HCT116 (cell line): ENCODE measurements at regions not wholly inside any gene's neighbourhood (a gene's known extent, or its start where the extent isn't known, plus 50 kb on each side); places are given as distances from the start of the nearest gene placed in this dataset.

ENCODE experiments used
- ATAC-seq: fragments of 200-7000 bp; cut with Tn5 transposase; 2 replicates; pipeline ENCODE4 v1.9.1; 2020; ENCODE audit warnings: mild to moderate bottlenecking, moderate library complexity
- BruUV-seq: library from RNA; stranded (reverse); fragments of 400-500 nt; replicated peaks from 2 replicates; lab custom pipeline; 2021; lab: Mats Ljungman, UMichigan
- CTCF ChIA-PET: fragments of 300-600 bp; sonication (Branson Sonifier 250); formaldehyde crosslinking; loops from one replicate; lab custom pipeline; 2021; ENCODE audit warnings: antibody characterized with exemption; lab: Charles Lee
- POLR2A ChIA-PET: fragments of 300-600, 350-600 bp; sonication (Branson Sonifier 250); formaldehyde crosslinking; loops from one replicate; lab custom pipeline; 2021; ENCODE audit warnings: antibody characterized with exemption; lab: Charles Lee
- RAD21 ChIA-PET, 2 experiments: fragments of 300-600 bp; sonication (Branson Sonifier 250); formaldehyde crosslinking; loops; one replicate each; lab custom pipeline; 2023; ENCODE audit warnings: low total read pairs in 2 of 2; ENCODE audit not compliant: uncharacterized antibody in 2 of 2, unreplicated experiment in 2 of 2, low non-redundant PET in 1 of 2; lab: Charles Lee
- DNase-seq: peaks from one replicate; pipeline ENCODE4 v3.0.0-alpha.2; 2010; ENCODE audit warnings: low read depth, low spot score
- H2AFZ ChIP-seq: fragments of 200-600 bp; shearing (Covaris generic), sonication (generic); 2 replicates; pipeline ENCODE4 v1.6.1; 2017; ENCODE audit warnings: low read depth, mixed run types, mixed read lengths, antibody characterized with exemption, low read length; ENCODE audit not compliant: poor library complexity, severe bottlenecking
- H3K27ac ChIP-seq: 2 replicates; pipeline ENCODE4 v1.5.1; 2012; ENCODE audit warnings: low read depth, low read length
- H3K27me3 ChIP-seq: fragments of 200-600 bp; sonication (generic); 2 replicates; pipeline ENCODE4 v1.6.1; 2016; ENCODE audit warnings: mixed run types, low read length, mixed read lengths; ENCODE audit not compliant: insufficient read depth
- H3K36me3 ChIP-seq, 2 experiments: fragments of 200-500 bp in 1 of 2; fragments of 200-600 bp in 1 of 2; sonication (Bioruptor generic) in 1 of 2; sonication (generic) in 1 of 2; 2 replicates each; pipeline versions ENCODE4 v1.5.1 to v1.6.1; 2014 to 2016; ENCODE audit warnings: low read length in 2 of 2, inconsistent platforms in 1 of 2, mixed read lengths in 1 of 2, mixed run types in 1 of 2; ENCODE audit not compliant: insufficient read depth in 2 of 2, control insufficient read depth in 1 of 2
- H3K4me1 ChIP-seq, 2 experiments: fragments of 200-600 bp in 1 of 2; sonication (generic) in 1 of 2; 2 replicates each; pipeline versions ENCODE4 v1.5.1 to v1.6.1; 2012 to 2017; ENCODE audit warnings: low read length in 2 of 2, inconsistent platforms in 1 of 2, mild to moderate bottlenecking in 1 of 2, mixed read lengths in 1 of 2, mixed run types in 1 of 2, moderate library complexity in 1 of 2; ENCODE audit not compliant: insufficient read depth in 2 of 2, control insufficient read depth in 1 of 2
- H3K4me2 ChIP-seq: fragments of 200-600 bp; sonication (generic); 2 replicates; pipeline ENCODE4 v1.6.1; 2017; ENCODE audit warnings: mixed run types, low read length, mixed read lengths
- H3K4me3 ChIP-seq, 2 experiments: fragments of 200-600 bp in 1 of 2; sonication (generic) in 1 of 2; replicated peaks in 1 of 2; 2 replicates each; pipeline ENCODE4 v1.5.1; 2011 to 2016; ENCODE audit warnings: low read length in 2 of 2, control low read depth in 1 of 2, low read depth in 1 of 2, mild to moderate bottlenecking in 1 of 2, mixed read lengths in 1 of 2, mixed run types in 1 of 2
- H3K79me2 ChIP-seq: fragments of 200-600 bp; sonication (generic); 2 replicates; pipeline ENCODE4 v1.6.1; 2017; ENCODE audit warnings: mild to moderate bottlenecking, mixed run types, low read length, moderate library complexity, mixed read lengths; ENCODE audit not compliant: insufficient read depth
- H3K9ac ChIP-seq: fragments of 200-600 bp; sonication (generic); 2 replicates; pipeline ENCODE4 v1.6.1; 2016; ENCODE audit warnings: low read length, mixed read lengths
- H3K9me2 ChIP-seq: fragments of 200-600 bp; sonication (generic), shearing (Covaris generic); 2 replicates; pipeline ENCODE4 v1.6.1; 2017; ENCODE audit warnings: mixed run types, mild to moderate bottlenecking, moderate library complexity; ENCODE audit not compliant: insufficient read depth
- H3K9me3 ChIP-seq, 2 experiments: fragments of 200-500 bp in 1 of 2; fragments of 200-600 bp in 1 of 2; sonication (Bioruptor generic) in 1 of 2; sonication (generic) in 1 of 2; 2 replicates each; pipeline ENCODE4 v1.6.1; 2014 to 2017; ENCODE audit warnings: low read length in 2 of 2, mixed read lengths in 2 of 2, inconsistent platforms in 1 of 2, low read depth in 1 of 2, mild to moderate bottlenecking in 1 of 2, mixed run types in 1 of 2, moderate library complexity in 1 of 2; ENCODE audit not compliant: control insufficient read depth in 1 of 2, insufficient read depth in 1 of 2
- H4K20me1 ChIP-seq: fragments of 200-600 bp; sonication (generic), shearing (Covaris generic); 2 replicates; pipeline ENCODE4 v1.6.1; 2017; ENCODE audit warnings: mixed run types, mild to moderate bottlenecking, moderate library complexity; ENCODE audit not compliant: insufficient read depth
- CBX3 ChIP-seq: IDR thresholded peaks from 2 replicates; pipeline ENCODE4 v1.6.1; 2012; ENCODE audit warnings: low read depth
- CTCF ChIP-seq, 3 experiments: fragments of 200-600 bp in 1 of 3; sonication (generic) in 1 of 3; IDR thresholded peaks in 2 of 3; conservative IDR thresholded peaks in 1 of 3; 2 replicates each; pipeline ENCODE4 v1.5.1; 2012 to 2017; ENCODE audit warnings: low read depth in 2 of 3, low read length in 2 of 3, antibody characterized with exemption in 1 of 3, borderline replicate concordance in 1 of 3, control low read depth in 1 of 3, mild to moderate bottlenecking in 1 of 3, mixed read lengths in 1 of 3, mixed run types in 1 of 3, moderate library complexity in 1 of 3; ENCODE audit not compliant: insufficient read depth in 1 of 3
- ELF1 ChIP-seq: IDR thresholded peaks from 2 replicates; pipeline ENCODE4 v1.6.1; 2012; ENCODE audit warnings: low read depth, borderline replicate concordance
- EZH2 ChIP-seq: fragments of 200-600 bp; sonication (generic); IDR thresholded peaks from 2 replicates; pipeline ENCODE4 v1.6.1; 2017; ENCODE audit warnings: antibody characterized with exemption, mixed run types
- EZH2phosphoT487 ChIP-seq: fragments of 200-600 bp; IDR thresholded peaks from 2 replicates; pipeline ENCODE4 v1.6.1; 2018; ENCODE audit warnings: antibody characterized with exemption, borderline replicate concordance
- FOSL1 ChIP-seq: IDR thresholded peaks from 2 replicates; pipeline ENCODE4 v1.6.1; 2012; ENCODE audit warnings: low read depth
- POLR2AphosphoS5 ChIP-seq: IDR thresholded peaks from 2 replicates; pipeline ENCODE4 v1.6.1; 2011; ENCODE audit warnings: mild to moderate bottlenecking, low read depth, low read length, moderate library complexity
- REST ChIP-seq: IDR thresholded peaks from 2 replicates; pipeline ENCODE4 v1.6.1; 2012; ENCODE audit warnings: low read depth
- SIN3A ChIP-seq: IDR thresholded peaks from 2 replicates; pipeline ENCODE4 v1.6.1; 2012; ENCODE audit warnings: low read depth
- SP1 ChIP-seq: IDR thresholded peaks from 2 replicates; pipeline ENCODE4 v1.6.1; 2012; ENCODE audit warnings: low read depth
- TCF7L2 ChIP-seq: IDR thresholded peaks from 2 replicates; pipeline ENCODE4 v1.7.0; 2011; ENCODE audit warnings: borderline replicate concordance, inconsistent platforms; ENCODE audit not compliant: insufficient read depth, insufficient read length; ENCODE audit errors: extremely low read depth
- intact Hi-C: fragments of 100-400 bp; cut with micrococcal nuclease; formaldehyde crosslinking; loops from 2 replicates; pipeline ENCODE4 v1.10.0; 2022

DNA sequence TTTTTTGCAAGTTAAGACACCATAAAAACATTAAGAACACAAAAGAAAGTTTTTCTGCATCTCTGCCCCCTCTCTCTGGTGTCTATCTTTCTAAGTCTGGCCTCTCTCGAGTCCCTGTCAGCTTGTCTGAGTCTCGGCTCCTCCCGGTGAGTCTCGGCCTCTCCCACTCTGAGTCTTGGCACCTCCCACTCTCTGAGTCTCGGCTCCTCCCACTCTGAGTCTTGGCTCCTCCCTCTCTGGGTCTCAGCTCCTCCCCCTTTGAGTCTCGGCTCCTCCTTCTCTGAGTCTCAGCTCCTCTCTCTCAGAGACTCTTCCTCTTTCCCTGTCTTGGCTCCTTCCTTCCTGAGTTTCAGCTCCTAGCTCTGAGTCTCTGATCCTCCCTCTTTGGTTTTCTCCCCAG is 72.5 kb upstream of the AMPD3 start:
- POLR2A ChIA-PET = interaction anchor here (0.7 to 0.8 kb wide), 2 partner anchors 31 to 1994 kb away, joined by 3 to 4 read pairs; no protein-coding TSS in a partner anchor
- peaks cover 2 to 16% of the 10 kb centered on the region in 2 experiments; a peak in 3 of 4 replicates for H3K4me1 ChIP-seq
- no peaks in the 10 kb centered on the region for H3K27me3 ChIP-seq
- no peak overlapping the region for H3K4me2 ChIP-seq
- no peaks in the 10 kb centered on the region for H3K9me2 ChIP-seq
- BruUV-seq = no TSS peak
- H2AFZ ChIP-seq = no peak overlapping the region
- H4K20me1 ChIP-seq = no peaks in the 10 kb centered on the region
- no peaks in the 10 kb centered on the region for H3K36me3 ChIP-seq
- RAD21 ChIA-PET = no interaction called here
- H3K79me2 ChIP-seq = no peaks in the 10 kb centered on the region
- TF ChIP-seq TCF7L2 = no peak
- no peak for TF ChIP-seq EZH2phosphoT487
- no peak for TF ChIP-seq REST
- TF ChIP-seq POLR2AphosphoS5 = no peak
- no peak for TF ChIP-seq SIN3A
- TF ChIP-seq CTCF (IDR thresholded peaks at IDR 0.05 in 2 of 3, conservative IDR thresholded peaks at IDR 0.05 in 1 of 3; ENCODE audit: borderline replicate concordance in 1 of 3, insufficient read depth in 1 of 3, low read depth in 2 of 3, low read length in 2 of 3) = no peak
- TF ChIP-seq ELF1 = no peak
- TF ChIP-seq CBX3 = no peak
- no peak for TF ChIP-seq SP1
- no peak for TF ChIP-seq EZH2
- TF ChIP-seq FOSL1 = no peak
- H3K27ac ChIP-seq = no peak overlapping the region
- no peak overlapping the region for H3K9ac ChIP-seq
- no peak overlapping the region for H3K4me3 ChIP-seq
- intact Hi-C loops = no loop called here
- CTCF ChIA-PET = interaction anchor here (0.9 to 1.6 kb wide), 2 partner anchors 16 to 24 kb away, joined by 7 to 13 read pairs; no protein-coding TSS in a partner anchor
- no peaks in the 10 kb centered on the region for H3K9me3 ChIP-seq
- peak; percentile 100 for ATAC-seq
- DNase-seq = peak; percentile 63
